Lung (tissue), 11 donors: ENCODE measurements at regions not wholly inside any gene's neighbourhood (a gene's known extent, or its start where the extent isn't known, plus 50 kb on each side); places are given as distances from the start of the nearest gene placed in this dataset.

ENCODE experiments used
- ATAC-seq: fragments of 200-7000 bp; cut with Tn5 transposase; one replicate; pipeline ENCODE4 v1.9.1; 2020; ENCODE audit warnings: moderate number of reproducible peaks; ENCODE audit not compliant: insufficient read depth, low FRiP score
- DNase-seq, 3 donors: peaks; one replicate each; pipeline ENCODE4 v3.0.0-alpha.2; 2013 to 2017
- H3K27ac ChIP-seq, 2 donors: one replicate each; pipeline ENCODE4 v1.5.1; 2013; ENCODE audit warnings: mild to moderate bottlenecking in 2 of 2, moderate library complexity in 2 of 2, control low read depth in 1 of 2, inconsistent platforms in 1 of 2, low read depth in 1 of 2, low read length in 1 of 2
- H3K27me3 ChIP-seq, 3 donors: one replicate each; pipeline ENCODE4 v1.5.1; 2013; ENCODE audit warnings: low read length in 2 of 3; ENCODE audit not compliant: control insufficient read depth in 3 of 3, insufficient read depth in 3 of 3
- H3K36me3 ChIP-seq, 4 donors: one replicate each; pipeline ENCODE4 v1.5.1; 2013; ENCODE audit warnings: low read length in 4 of 4, mild to moderate bottlenecking in 1 of 4, moderate library complexity in 1 of 4; ENCODE audit not compliant: control insufficient read depth in 4 of 4, insufficient read depth in 4 of 4
- H3K4me1 ChIP-seq, 5 donors: one replicate each; pipeline ENCODE4 v1.5.1; 2013; ENCODE audit warnings: low read length in 5 of 5, mild to moderate bottlenecking in 2 of 5, moderate library complexity in 1 of 5; ENCODE audit not compliant: control insufficient read depth in 5 of 5, insufficient read depth in 5 of 5
- H3K4me3 ChIP-seq: one replicate; pipeline ENCODE4 v1.5.1; 2013; ENCODE audit warnings: mild to moderate bottlenecking, control low read depth, moderate library complexity
- H3K9ac ChIP-seq, 2 donors: one replicate each; pipeline ENCODE4 v1.5.1; 2013; ENCODE audit warnings: low read length in 2 of 2, control low read depth in 1 of 2; ENCODE audit not compliant: insufficient read depth in 1 of 2
- H3K9me3 ChIP-seq, 4 donors: one replicate each; pipeline ENCODE4 v1.5.1; 2013; ENCODE audit warnings: low read length in 3 of 4, mild to moderate bottlenecking in 1 of 4, moderate library complexity in 1 of 4; ENCODE audit not compliant: control insufficient read depth in 4 of 4, insufficient read depth in 3 of 4
- WGBS, 2 donors: extraction: QIAGEN DNeasy Blood & Tissue Kit; methylation state at CpG; one replicate each; pipeline ENCODE4 v1.1.7; 2013; 5-methylcytosine and 5-hydroxymethylcytosine counted together
- TF ChIP-seq, protein P1 (sequence below): IDR thresholded peaks from 2 replicates; pipeline ENCODE4 v1.5.1; 2012; ENCODE audit warnings: mild to moderate bottlenecking; ENCODE audit errors: control extremely low read depth, extremely low read depth
- donor health status: control.
- donor health status: control.
- donor health status: Bipolar disorder and iron deficiency.
- donor health status: healthy.
- donor health status: DM: yes; HTN: yes; CAD: no.

DNA sequence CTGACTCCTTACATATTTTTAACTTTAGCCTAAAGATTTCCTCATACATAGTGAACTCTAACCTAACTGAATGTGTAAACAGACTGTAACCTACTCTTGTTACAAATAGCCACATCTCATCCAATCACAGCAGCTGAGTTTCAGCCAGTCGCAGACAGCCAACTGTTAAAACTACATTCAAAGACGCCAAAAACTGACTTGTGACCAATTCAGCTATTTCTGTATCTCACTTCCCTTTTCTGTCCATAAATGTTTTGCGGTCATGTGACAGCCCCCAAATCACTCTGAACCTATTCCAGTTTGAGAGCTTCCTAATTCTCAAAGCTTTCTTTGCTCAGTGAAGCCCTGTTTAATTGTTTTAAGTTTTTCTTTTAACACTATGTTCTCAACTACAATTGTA lies 2731.9 kb downstream of the ARAP2 start:
- Histone ChIP-seq H3K9ac (no peak overlapping the region), H3K36me3 (no peaks in the 10 kb centered on the region), H3K27ac (no peak overlapping the region), H3K27me3 (no peaks in the 10 kb centered on the region), H3K9me3 (peaks cover 0 to 3% (median under 1%) of the 10 kb centered on the region in 4 donors), H3K4me1 (no peaks in the 10 kb centered on the region), H3K4me3 (no peak overlapping the region)
- DNase-seq: peak in 1 of 3 donors; percentile 5
- TF ChIP-seq, protein P1, sequence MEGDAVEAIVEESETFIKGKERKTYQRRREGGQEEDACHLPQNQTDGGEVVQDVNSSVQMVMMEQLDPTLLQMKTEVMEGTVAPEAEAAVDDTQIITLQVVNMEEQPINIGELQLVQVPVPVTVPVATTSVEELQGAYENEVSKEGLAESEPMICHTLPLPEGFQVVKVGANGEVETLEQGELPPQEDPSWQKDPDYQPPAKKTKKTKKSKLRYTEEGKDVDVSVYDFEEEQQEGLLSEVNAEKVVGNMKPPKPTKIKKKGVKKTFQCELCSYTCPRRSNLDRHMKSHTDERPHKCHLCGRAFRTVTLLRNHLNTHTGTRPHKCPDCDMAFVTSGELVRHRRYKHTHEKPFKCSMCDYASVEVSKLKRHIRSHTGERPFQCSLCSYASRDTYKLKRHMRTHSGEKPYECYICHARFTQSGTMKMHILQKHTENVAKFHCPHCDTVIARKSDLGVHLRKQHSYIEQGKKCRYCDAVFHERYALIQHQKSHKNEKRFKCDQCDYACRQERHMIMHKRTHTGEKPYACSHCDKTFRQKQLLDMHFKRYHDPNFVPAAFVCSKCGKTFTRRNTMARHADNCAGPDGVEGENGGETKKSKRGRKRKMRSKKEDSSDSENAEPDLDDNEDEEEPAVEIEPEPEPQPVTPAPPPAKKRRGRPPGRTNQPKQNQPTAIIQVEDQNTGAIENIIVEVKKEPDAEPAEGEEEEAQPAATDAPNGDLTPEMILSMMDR: no peak
- 29 to 54% methylated on average over 3 of the region's 3 CpGs for WGBS, 2 donors
- no peak for ATAC-seq

DNA sequence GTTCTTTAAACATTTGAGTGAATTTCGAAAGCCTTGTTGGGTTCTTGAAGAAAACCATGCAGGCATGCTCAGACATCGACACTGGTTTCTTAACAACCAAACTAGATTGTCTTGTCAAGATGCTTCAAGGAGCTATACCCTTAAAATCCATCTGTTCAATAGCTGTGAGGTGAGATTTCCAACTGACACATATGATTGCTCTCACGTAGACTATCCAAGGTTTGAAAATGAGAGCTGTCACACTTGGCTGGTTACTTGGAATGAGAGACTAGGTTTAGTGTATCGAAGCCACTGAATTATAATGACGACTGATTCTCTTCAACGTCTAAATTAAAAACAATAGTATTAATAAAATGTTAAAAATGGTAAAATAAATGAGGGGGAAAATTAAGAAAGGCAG lies 2725.5 kb downstream of the ARAP2 start:
- no peak for ATAC-seq
- TF ChIP-seq, protein P1: no peak
- no peak overlapping the region for H3K4me3 ChIP-seq
- no peaks in the 10 kb centered on the region for H3K27me3 ChIP-seq
- H3K9me3 ChIP-seq: peaks cover 0 to 3% (median under 1%) of the 10 kb centered on the region in 4 donors
- H3K36me3 ChIP-seq: no peaks in the 10 kb centered on the region
- no peak overlapping the region for H3K27ac ChIP-seq
- no peak overlapping the region for H3K9ac ChIP-seq
- WGBS, 2 donors: 87 to 89% methylated on average over 6 of the region's 6 CpGs
- no peaks in the 10 kb centered on the region for H3K4me1 ChIP-seq
- DNase-seq: no peak

GRCh38 chr4:33532821-33533220 lies 2711.5 kb downstream of the ARAP2 start:
- TF ChIP-seq, protein P1: no peak
- Histone ChIP-seq H3K9me3 (no peaks in the 10 kb centered on the region), H3K4me1 (no peaks in the 10 kb centered on the region), H3K4me3 (no peak overlapping the region), H3K36me3 (no peaks in the 10 kb centered on the region), H3K9ac (no peak overlapping the region), H3K27me3 (no peaks in the 10 kb centered on the region), H3K27ac (no peak overlapping the region)
- WGBS, 2 donors: 63 to 88% methylated on average over 2 of the region's 2 CpGs
- no peak for DNase-seq
- no peak for ATAC-seq

DNA sequence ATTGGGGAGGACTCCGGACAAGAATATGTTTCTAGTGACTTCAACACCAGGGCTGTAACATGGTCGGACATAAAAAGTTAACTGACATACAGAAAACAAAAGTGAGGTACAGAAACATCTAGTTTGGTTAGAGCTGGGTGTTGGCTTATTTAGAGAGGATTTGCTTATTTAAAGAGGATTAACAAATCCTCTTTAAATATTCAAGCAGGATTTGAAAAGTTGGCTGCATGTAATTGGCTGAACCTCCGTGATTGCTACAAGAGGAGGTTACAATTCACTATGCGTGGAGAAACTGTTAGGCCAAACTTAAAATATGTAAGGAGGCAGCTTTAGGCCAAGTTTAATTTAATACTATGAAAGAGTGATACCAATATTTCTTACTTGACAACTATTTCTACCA lies 2707.4 kb downstream of the ARAP2 start:
- DNase-seq: no peak
- Histone ChIP-seq H3K4me3 (no peak overlapping the region), H3K9me3 (no peaks in the 10 kb centered on the region), H3K36me3 (no peaks in the 10 kb centered on the region), H3K27ac (no peak overlapping the region), H3K9ac (no peak overlapping the region), H3K27me3 (no peaks in the 10 kb centered on the region), H3K4me1 (no peaks in the 10 kb centered on the region)
- no peak for ATAC-seq
- TF ChIP-seq, protein P1: no peak
- 86 to 90% methylated on average over 4 of the region's 4 CpGs for WGBS, 2 donors
